ENCODE measurements at regions not wholly inside any gene's neighbourhood (a gene's known extent, or its start where the extent isn't known, plus 50 kb on each side); places are given as distances from the start of the nearest gene placed in this dataset.

DNA sequence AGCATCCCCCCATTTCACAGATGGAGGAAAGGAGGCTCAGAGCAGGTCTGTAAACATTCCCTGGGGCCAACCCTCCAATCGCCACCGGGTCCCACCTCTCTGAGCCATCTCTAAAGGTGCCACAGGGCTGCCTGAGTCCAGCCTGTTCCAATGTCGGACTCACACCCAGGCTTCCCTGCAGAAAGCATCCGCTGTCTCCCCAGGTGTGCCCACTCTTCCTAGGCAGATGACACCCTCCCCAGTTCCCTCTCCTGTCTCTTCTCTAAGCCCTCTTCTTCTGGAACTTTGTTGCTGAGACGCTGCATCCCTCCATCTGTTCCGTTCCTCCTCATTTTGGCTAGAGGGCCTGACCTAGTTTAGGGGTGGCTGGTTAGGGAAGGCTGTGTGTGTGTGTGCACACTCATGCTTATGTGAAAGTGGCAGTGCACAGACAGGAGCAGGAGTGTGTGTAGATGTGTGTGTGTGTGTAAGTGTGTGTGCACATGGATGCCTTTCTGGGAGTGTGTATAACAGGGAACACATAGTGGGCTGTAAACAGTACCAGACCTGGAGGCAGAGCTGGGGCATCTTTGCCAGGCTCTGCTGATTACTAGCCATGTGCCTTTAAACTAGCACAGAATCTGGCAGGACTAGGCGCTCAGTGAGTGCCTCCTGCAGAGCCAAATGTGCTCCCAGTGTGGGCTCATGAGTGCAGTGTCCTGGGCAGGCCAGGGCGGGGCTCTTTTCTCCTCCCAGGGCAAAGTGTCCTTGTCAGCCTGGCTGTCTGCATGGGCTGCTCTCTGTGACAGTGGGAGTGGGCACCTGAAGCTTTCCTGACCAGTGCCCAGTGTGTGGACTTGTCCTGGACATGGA, 77.3 kb upstream of the NECTIN1 start:
- no peak overlapping the region for H3K27ac Mint-ChIP-seq

More for the DNA sequence above, 77.3 kb upstream of the NECTIN1 start:
- H3K4me3 Mint-ChIP-seq, result no peak overlapping the region
- Histone ChIP-seq H3K79me2 (replicated peaks; ENCODE audit: insufficient read depth) (no peaks in the 10 kb centered on the region), H4K20me1 (replicated peaks; ENCODE audit: insufficient read depth) (no peaks in the 10 kb centered on the region), H3F3A (replicated peaks; ENCODE audit: low read depth) (no peaks in the 10 kb centered on the region), H3K9me2 (ENCODE audit: insufficient read depth) (no peaks in the 10 kb centered on the region; the same call in 1 of the 2 replicates), H3K27ac (ENCODE audit: low read depth) (no peak overlapping the region), H3K4me1 (ENCODE audit: insufficient read depth) (no peaks in the 10 kb centered on the region), H2AFZ (no peak overlapping the region), H3K4me2 (no peak overlapping the region), H3K27me3 (ENCODE audit: insufficient read depth) (no peaks in the 10 kb centered on the region), H3K4me3 (no peak overlapping the region), H3K36me3 (ENCODE audit: insufficient read depth) (no peaks in the 10 kb centered on the region)
- H3K4me1 Mint-ChIP-seq, result no peaks in the 10 kb centered on the region; the same call in 2 of the 3 replicates
- H3K36me3 Mint-ChIP-seq (ENCODE audit: low read depth), result no peaks in the 10 kb centered on the region
- H3K9me3 Mint-ChIP-seq, result no peaks in the 10 kb centered on the region
- ATAC-seq (no peak), DNase-seq (ENCODE audit: low spot score) (no peak)
- peaks cover 8% of the 10 kb centered on the region for H3K27me3 Mint-ChIP-seq (ENCODE audit: insufficient read depth, low read depth, poor library complexity)
- TF ChIP-seq ZNF331 (CRISPR knock-in tag; IDR thresholded peaks at IDR 0.05; ENCODE audit: low read depth), result no peak
- no peak for TF ChIP-seq JUNB (IDR thresholded peaks at IDR 0.05; ENCODE audit: unreplicated experiment)
- TF ChIP-seq NANOG (IDR thresholded peaks at IDR 0.05; ENCODE audit: borderline replicate concordance), result no peak
- no peak for TF ChIP-seq EZH2 (IDR thresholded peaks at IDR 0.05; ENCODE audit: low read depth, unreplicated experiment)
- TF ChIP-seq ZNF114 (CRISPR knock-in tag; IDR thresholded peaks at IDR 0.05), result no peak
- TF ChIP-seq, protein P1, sequence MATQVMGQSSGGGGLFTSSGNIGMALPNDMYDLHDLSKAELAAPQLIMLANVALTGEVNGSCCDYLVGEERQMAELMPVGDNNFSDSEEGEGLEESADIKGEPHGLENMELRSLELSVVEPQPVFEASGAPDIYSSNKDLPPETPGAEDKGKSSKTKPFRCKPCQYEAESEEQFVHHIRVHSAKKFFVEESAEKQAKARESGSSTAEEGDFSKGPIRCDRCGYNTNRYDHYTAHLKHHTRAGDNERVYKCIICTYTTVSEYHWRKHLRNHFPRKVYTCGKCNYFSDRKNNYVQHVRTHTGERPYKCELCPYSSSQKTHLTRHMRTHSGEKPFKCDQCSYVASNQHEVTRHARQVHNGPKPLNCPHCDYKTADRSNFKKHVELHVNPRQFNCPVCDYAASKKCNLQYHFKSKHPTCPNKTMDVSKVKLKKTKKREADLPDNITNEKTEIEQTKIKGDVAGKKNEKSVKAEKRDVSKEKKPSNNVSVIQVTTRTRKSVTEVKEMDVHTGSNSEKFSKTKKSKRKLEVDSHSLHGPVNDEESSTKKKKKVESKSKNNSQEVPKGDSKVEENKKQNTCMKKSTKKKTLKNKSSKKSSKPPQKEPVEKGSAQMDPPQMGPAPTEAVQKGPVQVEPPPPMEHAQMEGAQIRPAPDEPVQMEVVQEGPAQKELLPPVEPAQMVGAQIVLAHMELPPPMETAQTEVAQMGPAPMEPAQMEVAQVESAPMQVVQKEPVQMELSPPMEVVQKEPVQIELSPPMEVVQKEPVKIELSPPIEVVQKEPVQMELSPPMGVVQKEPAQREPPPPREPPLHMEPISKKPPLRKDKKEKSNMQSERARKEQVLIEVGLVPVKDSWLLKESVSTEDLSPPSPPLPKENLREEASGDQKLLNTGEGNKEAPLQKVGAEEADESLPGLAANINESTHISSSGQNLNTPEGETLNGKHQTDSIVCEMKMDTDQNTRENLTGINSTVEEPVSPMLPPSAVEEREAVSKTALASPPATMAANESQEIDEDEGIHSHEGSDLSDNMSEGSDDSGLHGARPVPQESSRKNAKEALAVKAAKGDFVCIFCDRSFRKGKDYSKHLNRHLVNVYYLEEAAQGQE (IDR thresholded peaks at IDR 0.05; ENCODE audit: unreplicated experiment), result no peak
- TF ChIP-seq CREB1 (CRISPR knock-in tag; IDR thresholded peaks at IDR 0.05; ENCODE audit: low read depth), result no peak
- no peak for TF ChIP-seq ETS1 (IDR thresholded peaks at IDR 0.05)
- TF ChIP-seq EZH2phosphoT487 (IDR thresholded peaks at IDR 0.05; ENCODE audit: unreplicated experiment), result no peak
- TF ChIP-seq ZNF462 (CRISPR knock-in tag; IDR thresholded peaks at IDR 0.05), result no peak
- no peak for TF ChIP-seq POLR2AphosphoS5 (IDR thresholded peaks at IDR 0.05; ENCODE audit: low read depth)
- no peak for TF ChIP-seq STAT1 (IDR thresholded peaks at IDR 0.05; ENCODE audit: unreplicated experiment)
- TF ChIP-seq, protein P2, sequence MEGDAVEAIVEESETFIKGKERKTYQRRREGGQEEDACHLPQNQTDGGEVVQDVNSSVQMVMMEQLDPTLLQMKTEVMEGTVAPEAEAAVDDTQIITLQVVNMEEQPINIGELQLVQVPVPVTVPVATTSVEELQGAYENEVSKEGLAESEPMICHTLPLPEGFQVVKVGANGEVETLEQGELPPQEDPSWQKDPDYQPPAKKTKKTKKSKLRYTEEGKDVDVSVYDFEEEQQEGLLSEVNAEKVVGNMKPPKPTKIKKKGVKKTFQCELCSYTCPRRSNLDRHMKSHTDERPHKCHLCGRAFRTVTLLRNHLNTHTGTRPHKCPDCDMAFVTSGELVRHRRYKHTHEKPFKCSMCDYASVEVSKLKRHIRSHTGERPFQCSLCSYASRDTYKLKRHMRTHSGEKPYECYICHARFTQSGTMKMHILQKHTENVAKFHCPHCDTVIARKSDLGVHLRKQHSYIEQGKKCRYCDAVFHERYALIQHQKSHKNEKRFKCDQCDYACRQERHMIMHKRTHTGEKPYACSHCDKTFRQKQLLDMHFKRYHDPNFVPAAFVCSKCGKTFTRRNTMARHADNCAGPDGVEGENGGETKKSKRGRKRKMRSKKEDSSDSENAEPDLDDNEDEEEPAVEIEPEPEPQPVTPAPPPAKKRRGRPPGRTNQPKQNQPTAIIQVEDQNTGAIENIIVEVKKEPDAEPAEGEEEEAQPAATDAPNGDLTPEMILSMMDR (conservative IDR thresholded peaks at IDR 0.05; ENCODE audit: low read depth in 2 of 2), result no peak
